HepG2 (cell line): ENCODE measurements at regions not wholly inside any gene's neighbourhood (a gene's known extent, or its start where the extent isn't known, plus 50 kb on each side); places are given as distances from the start of the nearest gene placed in this dataset.

Source experiments
- CTCF ChIP-seq: sonication (generic); formaldehyde crosslinking; IDR thresholded peaks from 2 replicates; pipeline ENCODE4 v1.5.0; 2020; ENCODE audit warnings: mild to moderate bottlenecking, missing genetic modification reagents, moderate library complexity
- HDAC6 ChIP-seq: fragments of 200-600 bp; sonication (generic); IDR thresholded peaks from 2 replicates; pipeline ENCODE4 v1.7.0; 2017; ENCODE audit warnings: mild to moderate bottlenecking, antibody characterized with exemption, low read length, low read depth
- JUNB ChIP-seq: sonication (generic); formaldehyde crosslinking; IDR thresholded peaks from 2 replicates; pipeline ENCODE4 v1.8.0; 2022; ENCODE audit warnings: missing genetic modification reagents, mild to moderate bottlenecking, borderline replicate concordance
- RXRA ChIP-seq: sonication (generic); formaldehyde crosslinking; IDR thresholded peaks from 2 replicates; pipeline ENCODE4 v1.5.1; 2020; ENCODE audit warnings: missing genetic modification reagents
- TCF12 ChIP-seq, 2 experiments: fragments of 450-650 bp in 1 of 2; sonication (generic) in 1 of 2; formaldehyde crosslinking in 1 of 2; IDR thresholded peaks; 2 replicates each; pipeline versions ENCODE4 v1.6.1 to v1.8.0; 2017 to 2022; ENCODE audit warnings: antibody characterized with exemption in 1 of 2, mild to moderate bottlenecking in 1 of 2, missing genetic modification reagents in 1 of 2, moderate library complexity in 1 of 2
- TF ChIP-seq, protein P1 (sequence below): sonication (generic); formaldehyde crosslinking; IDR thresholded peaks from 2 replicates; pipeline ENCODE4 v1.5.0; 2020; ENCODE audit warnings: missing genetic modification reagents

GRCh38 chr12:87280356-87280755 is 748.8 kb downstream of the C12orf50 start:
- TF ChIP-seq HDAC6 (no peak), CTCF (no peak), TCF12 (IDR thresholded peaks at IDR 0.05) (no peak), TCF12 (CRISPR knock-in tag; IDR thresholded peaks at IDR 0.05) (no peak), JUNB (CRISPR knock-in tag) (no peak), RXRA (no peak)
- TF ChIP-seq, protein P1, sequence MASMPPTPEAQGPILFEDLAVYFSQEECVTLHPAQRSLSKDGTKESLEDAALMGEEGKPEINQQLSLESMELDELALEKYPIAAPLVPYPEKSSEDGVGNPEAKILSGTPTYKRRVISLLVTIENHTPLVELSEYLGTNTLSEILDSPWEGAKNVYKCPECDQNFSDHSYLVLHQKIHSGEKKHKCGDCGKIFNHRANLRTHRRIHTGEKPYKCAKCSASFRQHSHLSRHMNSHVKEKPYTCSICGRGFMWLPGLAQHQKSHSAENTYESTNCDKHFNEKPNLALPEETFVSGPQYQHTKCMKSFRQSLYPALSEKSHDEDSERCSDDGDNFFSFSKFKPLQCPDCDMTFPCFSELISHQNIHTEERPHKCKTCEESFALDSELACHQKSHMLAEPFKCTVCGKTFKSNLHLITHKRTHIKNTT, result no peak
